ENCODE measurements at regions not wholly inside any gene's neighbourhood (a gene's known extent, or its start where the extent isn't known, plus 50 kb on each side); places are given as distances from the start of the nearest gene placed in this dataset.

GRCh38 chr4:32684160-32684559 lies 1964.0 kb downstream of the PCDH7 start:
- H3K27ac ChIP-seq (ENCODE audit: low read depth, low read length, poor library complexity, severe bottlenecking) = no peak overlapping the region
- H4K20me1 ChIP-seq (ENCODE audit: insufficient read depth, low read length) = no peaks in the 10 kb centered on the region
- H2AFZ ChIP-seq (ENCODE audit: low read length) = no peak overlapping the region
- no peaks in the 10 kb centered on the region for H3K9me2 ChIP-seq (ENCODE audit: low read depth, low read length)
- no peak overlapping the region for H3K4me2 ChIP-seq (ENCODE audit: low read length)
- no peaks in the 10 kb centered on the region for H3K79me2 ChIP-seq (ENCODE audit: insufficient read depth, low read length)
- no peak overlapping the region for H3K4me3 ChIP-seq (ENCODE audit: low read depth, low read length, poor library complexity, severe bottlenecking)
- no peaks in the 10 kb centered on the region for H3K4me1 ChIP-seq (ENCODE audit: insufficient read depth, low read length, severe bottlenecking)
- H3F3A ChIP-seq (ENCODE audit: insufficient read depth, low read length) = no peaks in the 10 kb centered on the region
- TF ChIP-seq EZH2 (IDR thresholded peaks at IDR 0.05; ENCODE audit: borderline replicate concordance, low read length) = no peak
- TF ChIP-seq, protein P1, sequence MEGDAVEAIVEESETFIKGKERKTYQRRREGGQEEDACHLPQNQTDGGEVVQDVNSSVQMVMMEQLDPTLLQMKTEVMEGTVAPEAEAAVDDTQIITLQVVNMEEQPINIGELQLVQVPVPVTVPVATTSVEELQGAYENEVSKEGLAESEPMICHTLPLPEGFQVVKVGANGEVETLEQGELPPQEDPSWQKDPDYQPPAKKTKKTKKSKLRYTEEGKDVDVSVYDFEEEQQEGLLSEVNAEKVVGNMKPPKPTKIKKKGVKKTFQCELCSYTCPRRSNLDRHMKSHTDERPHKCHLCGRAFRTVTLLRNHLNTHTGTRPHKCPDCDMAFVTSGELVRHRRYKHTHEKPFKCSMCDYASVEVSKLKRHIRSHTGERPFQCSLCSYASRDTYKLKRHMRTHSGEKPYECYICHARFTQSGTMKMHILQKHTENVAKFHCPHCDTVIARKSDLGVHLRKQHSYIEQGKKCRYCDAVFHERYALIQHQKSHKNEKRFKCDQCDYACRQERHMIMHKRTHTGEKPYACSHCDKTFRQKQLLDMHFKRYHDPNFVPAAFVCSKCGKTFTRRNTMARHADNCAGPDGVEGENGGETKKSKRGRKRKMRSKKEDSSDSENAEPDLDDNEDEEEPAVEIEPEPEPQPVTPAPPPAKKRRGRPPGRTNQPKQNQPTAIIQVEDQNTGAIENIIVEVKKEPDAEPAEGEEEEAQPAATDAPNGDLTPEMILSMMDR (IDR thresholded peaks at IDR 0.05; ENCODE audit: low read length) = no peak
- H3K9ac ChIP-seq (ENCODE audit: low read length) = no peak overlapping the region
- H3K36me3 ChIP-seq (ENCODE audit: insufficient read depth, low read length) = no peaks in the 10 kb centered on the region
- no peaks in the 10 kb centered on the region for H3K9me3 ChIP-seq (ENCODE audit: low read length)
- no peaks in the 10 kb centered on the region for H3K27me3 ChIP-seq (ENCODE audit: insufficient read depth, low read length)

GRCh38 chr4:32686123-32686522 lies 1966.0 kb downstream of the PCDH7 start:
- H3K4me3 ChIP-seq (ENCODE audit: low read depth, low read length, poor library complexity, severe bottlenecking) = no peak overlapping the region
- H3K9ac ChIP-seq (ENCODE audit: low read length) = no peak overlapping the region
- H4K20me1 ChIP-seq (ENCODE audit: insufficient read depth, low read length) = no peaks in the 10 kb centered on the region
- no peak overlapping the region for H3K4me2 ChIP-seq (ENCODE audit: low read length)
- H3K79me2 ChIP-seq (ENCODE audit: insufficient read depth, low read length) = no peaks in the 10 kb centered on the region
- no peak overlapping the region for H2AFZ ChIP-seq (ENCODE audit: low read length)
- H3K27me3 ChIP-seq (ENCODE audit: insufficient read depth, low read length) = no peaks in the 10 kb centered on the region
- TF ChIP-seq, protein P1 (IDR thresholded peaks at IDR 0.05; ENCODE audit: low read length) = no peak
- no peak for TF ChIP-seq EZH2 (IDR thresholded peaks at IDR 0.05; ENCODE audit: borderline replicate concordance, low read length)
- H3K27ac ChIP-seq (ENCODE audit: low read depth, low read length, poor library complexity, severe bottlenecking) = no peak overlapping the region
- no peaks in the 10 kb centered on the region for H3F3A ChIP-seq (ENCODE audit: insufficient read depth, low read length)
- no peaks in the 10 kb centered on the region for H3K36me3 ChIP-seq (ENCODE audit: insufficient read depth, low read length)
- H3K9me3 ChIP-seq (ENCODE audit: low read length) = no peaks in the 10 kb centered on the region
- H3K9me2 ChIP-seq (ENCODE audit: low read depth, low read length) = no peaks in the 10 kb centered on the region
- H3K4me1 ChIP-seq (ENCODE audit: insufficient read depth, low read length, severe bottlenecking) = no peaks in the 10 kb centered on the region

DNA sequence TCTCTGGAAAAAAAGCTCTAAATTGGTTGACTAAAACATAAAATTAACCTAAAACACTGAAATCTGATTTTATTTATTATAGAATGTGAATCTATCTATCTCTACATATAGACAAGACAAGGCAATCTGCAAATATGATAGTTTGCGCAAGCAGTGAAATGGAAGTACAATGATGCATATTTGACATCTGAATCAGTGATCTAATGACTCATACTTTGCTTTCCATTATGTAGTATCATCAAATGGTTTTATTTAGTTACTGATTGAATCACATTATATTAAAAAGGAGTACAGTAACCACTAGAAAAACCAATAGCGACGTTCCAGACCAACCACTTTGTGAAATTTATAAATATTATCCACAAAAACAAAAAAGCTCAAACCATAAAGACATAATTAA lies 1969.3 kb downstream of the PCDH7 start:
- Histone ChIP-seq H3K9me3 (ENCODE audit: low read length) (no peaks in the 10 kb centered on the region), H3K4me2 (ENCODE audit: low read length) (no peak overlapping the region), H3F3A (ENCODE audit: insufficient read depth, low read length) (no peaks in the 10 kb centered on the region), H3K4me3 (ENCODE audit: low read depth, low read length, poor library complexity, severe bottlenecking) (no peak overlapping the region), H3K79me2 (ENCODE audit: insufficient read depth, low read length) (no peaks in the 10 kb centered on the region), H3K36me3 (ENCODE audit: insufficient read depth, low read length) (no peaks in the 10 kb centered on the region), H3K27ac (ENCODE audit: low read depth, low read length, poor library complexity, severe bottlenecking) (no peak overlapping the region), H3K4me1 (ENCODE audit: insufficient read depth, low read length, severe bottlenecking) (no peaks in the 10 kb centered on the region), H4K20me1 (ENCODE audit: insufficient read depth, low read length) (no peaks in the 10 kb centered on the region), H3K9me2 (ENCODE audit: low read depth, low read length) (no peaks in the 10 kb centered on the region), H3K27me3 (ENCODE audit: insufficient read depth, low read length) (no peaks in the 10 kb centered on the region), H2AFZ (ENCODE audit: low read length) (no peak overlapping the region), H3K9ac (ENCODE audit: low read length) (no peak overlapping the region)
- no peak for TF ChIP-seq EZH2 (IDR thresholded peaks at IDR 0.05; ENCODE audit: borderline replicate concordance, low read length)
- TF ChIP-seq, protein P1 (IDR thresholded peaks at IDR 0.05; ENCODE audit: low read length) = no peak

All from OCI-LY1 (cell line).